ENCODE measurements at regions not wholly inside any gene's neighbourhood (a gene's known extent, or its start where the extent isn't known, plus 50 kb on each side); places are given as distances from the start of the nearest gene placed in this dataset.

- Histone ChIP-seq H3K9me3 (ENCODE audit: control insufficient read depth in 1 of 2, insufficient read depth in 1 of 2, low read length in 2 of 2) (peaks cover 0 to 3% of the 10 kb centered on the region in 2 experiments), H3K4me1 (ENCODE audit: insufficient read depth, low read length) (no peaks in the 10 kb centered on the region), H3K27me3 (ENCODE audit: control insufficient read depth in 1 of 2, insufficient read depth in 2 of 2, low read length in 2 of 2) (peaks cover 0 to 4% of the 10 kb centered on the region in 2 experiments), H3K4me3 (ENCODE audit: low read length) (no peak overlapping the region), H3K27ac (ENCODE audit: low read depth in 1 of 2, low read length in 2 of 2) (no peak overlapping the region), H3K36me3 (ENCODE audit: insufficient read depth, low read length) (no peaks in the 10 kb centered on the region)
- H3K4me3 Mint-ChIP-seq: no peak overlapping the region
- TF ChIP-seq CTCF (IDR thresholded peaks at IDR 0.05): no peak
- no peaks in the 10 kb centered on the region for H3K27me3 Mint-ChIP-seq
- no peaks in the 10 kb centered on the region for H3K36me3 Mint-ChIP-seq (ENCODE audit: low read depth)
- POLR2A ChIA-PET: interaction anchor here (1.0 to 1.5 kb wide), 2 partner anchors 7 to 13 kb away, joined by 4 to 5 read pairs; no protein-coding TSS in a partner anchor
- intact Hi-C loops (cut with DNase I, micrococcal nuclease): loop anchor here in 1 of 2 experiments (5.0 kb wide), 1 partner anchor 33 kb away; no protein-coding TSS in a partner anchor
- H3K27ac Mint-ChIP-seq: no peak overlapping the region
- H3K9me3 Mint-ChIP-seq: peaks cover 2% of the 10 kb centered on the region
- ATAC-seq (ENCODE audit: poor library complexity) (no peak), DNase-seq (no peak)
- CTCF ChIA-PET: no interaction called here
- no peaks in the 10 kb centered on the region for H3K4me1 Mint-ChIP-seq (ENCODE audit: low read depth)
These were observed 97.7 kb upstream of the ZPBP start for GRCh38 chr7:50190776-50191175.

- POLR2A ChIA-PET: interaction anchor here (1.1 kb wide), 1 partner anchor 9 kb away, joined by 3 read pairs; no protein-coding TSS in a partner anchor
- Mint-ChIP-seq H3K9me3 (peaks cover 2% of the 10 kb centered on the region), H3K4me3 (no peak overlapping the region), H3K36me3 (ENCODE audit: low read depth) (no peaks in the 10 kb centered on the region), H3K4me1 (ENCODE audit: low read depth) (no peaks in the 10 kb centered on the region), H3K27ac (no peak overlapping the region), H3K27me3 (no peaks in the 10 kb centered on the region)
- H3K9me3 ChIP-seq (ENCODE audit: control insufficient read depth in 1 of 2, insufficient read depth in 1 of 2, low read length in 2 of 2): peaks cover 0 to 3% of the 10 kb centered on the region in 2 experiments
- CTCF ChIA-PET: no interaction called here
- H3K4me3 ChIP-seq (ENCODE audit: low read length): no peak overlapping the region
- intact Hi-C loops (cut with DNase I, micrococcal nuclease): no loop called here
- ATAC-seq (ENCODE audit: poor library complexity) (no peak), DNase-seq (no peak)
- no peaks in the 10 kb centered on the region for H3K36me3 ChIP-seq (ENCODE audit: insufficient read depth, low read length)
- H3K27me3 ChIP-seq (ENCODE audit: control insufficient read depth in 1 of 2, insufficient read depth in 2 of 2, low read length in 2 of 2): peaks cover 0 to 4% of the 10 kb centered on the region in 2 experiments
- no peaks in the 10 kb centered on the region for H3K4me1 ChIP-seq (ENCODE audit: insufficient read depth, low read length)
- no peak overlapping the region for H3K27ac ChIP-seq (ENCODE audit: low read depth in 1 of 2, low read length in 2 of 2)
- TF ChIP-seq CTCF (IDR thresholded peaks at IDR 0.05): no peak
These were observed 96.3 kb upstream of the ZPBP start for GRCh38 chr7:50189371-50189770.

DNA sequence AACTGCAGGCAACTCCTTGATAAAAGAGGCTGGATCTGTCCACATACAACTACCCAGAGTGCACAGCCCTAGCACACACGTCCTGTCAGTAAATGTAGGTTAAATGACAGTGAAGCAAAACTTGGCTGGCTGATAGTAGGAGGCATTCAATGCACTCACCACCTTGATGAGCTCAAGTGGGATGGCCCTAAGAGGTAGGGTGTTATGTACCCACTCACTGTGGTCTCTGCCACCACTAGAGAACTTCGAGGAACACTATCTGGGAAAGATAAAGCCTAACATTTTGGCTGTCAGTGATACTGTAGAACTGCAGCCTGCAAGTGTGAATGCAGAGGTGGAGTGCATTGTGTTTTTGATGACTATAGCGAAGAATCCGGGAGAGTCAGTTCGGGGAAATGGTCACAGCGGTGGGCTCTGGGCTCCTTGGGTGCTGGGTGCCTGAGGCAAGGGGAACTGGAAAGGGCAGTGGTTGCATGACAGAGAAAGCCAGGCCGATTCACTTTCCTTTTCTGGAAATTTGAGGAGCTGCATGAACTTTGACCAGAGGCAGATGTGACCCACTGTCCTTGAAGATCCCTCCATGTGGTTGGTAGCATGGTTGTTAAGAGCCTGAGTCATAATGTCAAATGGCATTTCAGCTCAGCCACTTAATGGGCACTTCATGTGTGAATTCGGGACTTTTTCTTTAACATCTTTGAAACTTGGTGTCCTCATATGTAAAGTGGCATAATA lies 93.1 kb upstream of the ZPBP start:
- no peaks in the 10 kb centered on the region for H3K27me3 Mint-ChIP-seq
- Histone ChIP-seq H3K27me3 (ENCODE audit: control insufficient read depth in 1 of 2, insufficient read depth in 2 of 2, low read length in 2 of 2) (no peaks in the 10 kb centered on the region), H3K9me3 (ENCODE audit: control insufficient read depth in 1 of 2, insufficient read depth in 1 of 2, low read length in 2 of 2) (peaks cover 0 to 3% of the 10 kb centered on the region in 2 experiments), H3K36me3 (ENCODE audit: insufficient read depth, low read length) (no peaks in the 10 kb centered on the region), H3K4me1 (ENCODE audit: insufficient read depth, low read length) (no peaks in the 10 kb centered on the region), H3K27ac (ENCODE audit: low read depth in 1 of 2, low read length in 2 of 2) (no peak overlapping the region), H3K4me3 (ENCODE audit: low read length) (no peak overlapping the region)
- H3K4me3 Mint-ChIP-seq: no peak overlapping the region
- DNase-seq (no peak), ATAC-seq (ENCODE audit: poor library complexity) (no peak)
- ChIA-PET CTCF (interaction anchor here (1.1 kb wide), 1 partner anchor 39 kb away, joined by 3 read pairs; no protein-coding TSS in a partner anchor), POLR2A (no interaction called here)
- H3K9me3 Mint-ChIP-seq: peaks cover 2% of the 10 kb centered on the region
- H3K27ac Mint-ChIP-seq: no peak overlapping the region
- intact Hi-C loops (cut with DNase I, micrococcal nuclease): no loop called here
- H3K4me1 Mint-ChIP-seq (ENCODE audit: low read depth): no peaks in the 10 kb centered on the region
- no peak for TF ChIP-seq CTCF (IDR thresholded peaks at IDR 0.05)
- no peaks in the 10 kb centered on the region for H3K36me3 Mint-ChIP-seq (ENCODE audit: low read depth)

Data from CD4-positive, alpha-beta T cell (primary cell).